T-helper 1 cell treated with Interleukin-12 subunit alpha and Interleukin-12 subunit beta and Interleukin-4 antibody, amounts not matched to agents 30 μg/mL and 1 μg/mL, for 36 hours (primary cell): ENCODE measurements at regions not wholly inside any gene's neighbourhood (a gene's known extent, or its start where the extent isn't known, plus 50 kb on each side); places are given as distances from the start of the nearest gene placed in this dataset.
A peak's percentile ranks its signal among the peaks of the same experiment; 100 is the strongest.

Experiments used
- H3K27ac Mint-ChIP-seq: one replicate; pipeline ENCODE4 v1.8.0; 2021; ENCODE audit warnings: mild to moderate bottlenecking, mixed read lengths
- H3K27me3 Mint-ChIP-seq: one replicate; pipeline ENCODE4 v1.8.0; 2021; ENCODE audit warnings: low read depth, mixed read lengths
- H3K36me3 Mint-ChIP-seq: one replicate; pipeline ENCODE4 v1.8.0; 2021; ENCODE audit warnings: low read depth, mixed read lengths
- H3K4me1 Mint-ChIP-seq: one replicate; pipeline ENCODE4 v1.8.0; 2021; ENCODE audit warnings: low read depth, mixed read lengths
- H3K4me3 Mint-ChIP-seq: one replicate; pipeline ENCODE4 v1.8.0; 2021; ENCODE audit warnings: mild to moderate bottlenecking, moderate library complexity, mixed read lengths
- H3K9me3 Mint-ChIP-seq: one replicate; pipeline ENCODE4 v1.8.0; 2021; ENCODE audit warnings: mixed read lengths

DNA sequence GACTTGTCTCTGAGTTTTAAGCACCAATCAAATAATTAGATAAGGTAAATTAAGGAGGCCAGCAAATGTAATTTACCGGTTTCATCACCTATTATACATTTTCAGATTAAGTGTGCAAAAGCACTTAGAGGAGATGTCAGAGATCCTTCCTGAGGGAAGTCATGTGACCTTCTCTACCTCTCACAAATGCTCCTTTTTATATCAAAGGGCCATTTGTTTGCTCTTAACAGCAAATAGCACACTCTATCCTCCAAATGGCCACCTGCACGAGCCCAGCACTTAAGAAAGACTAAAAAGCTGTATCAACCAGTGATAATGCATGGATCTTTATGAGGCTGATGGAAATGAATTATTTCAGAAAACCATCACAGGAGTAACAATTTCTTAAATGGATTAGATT, 149.4 kb downstream of the ELOVL4 start:
- Mint-ChIP-seq H3K9me3 (no peaks in the 10 kb centered on the region), H3K4me1 (no peaks in the 10 kb centered on the region), H3K27me3 (no peaks in the 10 kb centered on the region), H3K4me3 (no peak overlapping the region), H3K36me3 (no peaks in the 10 kb centered on the region), H3K27ac (no peak overlapping the region)

DNA sequence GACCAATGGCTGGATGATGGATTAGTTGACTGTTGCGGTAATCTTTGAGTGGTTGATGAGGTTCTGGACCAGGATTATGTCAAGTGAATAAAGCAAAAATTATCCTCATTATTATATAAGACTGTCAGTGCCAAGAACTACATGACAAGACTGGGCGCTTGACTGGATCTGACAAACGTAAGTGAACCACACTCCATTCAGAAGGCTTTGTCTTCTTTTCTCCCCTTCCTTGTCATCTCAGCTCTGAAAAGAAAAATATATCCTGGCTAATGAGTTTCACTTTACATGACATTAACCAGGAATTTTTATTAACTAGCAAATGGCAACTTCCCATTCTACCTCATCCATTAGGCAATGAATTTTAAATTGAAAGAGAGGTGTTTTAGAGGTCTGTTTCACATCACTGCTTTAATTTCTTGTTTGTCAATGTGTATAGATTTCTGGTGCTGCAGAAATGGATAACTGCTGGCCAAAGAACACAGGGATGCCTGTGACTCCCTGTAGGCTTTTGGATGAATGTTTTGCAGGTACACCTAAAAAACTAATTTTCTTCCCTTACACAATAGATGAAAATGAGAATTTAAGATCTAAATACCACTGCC, 150.1 kb downstream of the ELOVL4 start:
- H3K27me3 Mint-ChIP-seq = no peaks in the 10 kb centered on the region
- H3K36me3 Mint-ChIP-seq = no peaks in the 10 kb centered on the region
- no peaks in the 10 kb centered on the region for H3K4me1 Mint-ChIP-seq
- no peak overlapping the region for H3K4me3 Mint-ChIP-seq
- no peaks in the 10 kb centered on the region for H3K9me3 Mint-ChIP-seq
- no peak overlapping the region for H3K27ac Mint-ChIP-seq

DNA sequence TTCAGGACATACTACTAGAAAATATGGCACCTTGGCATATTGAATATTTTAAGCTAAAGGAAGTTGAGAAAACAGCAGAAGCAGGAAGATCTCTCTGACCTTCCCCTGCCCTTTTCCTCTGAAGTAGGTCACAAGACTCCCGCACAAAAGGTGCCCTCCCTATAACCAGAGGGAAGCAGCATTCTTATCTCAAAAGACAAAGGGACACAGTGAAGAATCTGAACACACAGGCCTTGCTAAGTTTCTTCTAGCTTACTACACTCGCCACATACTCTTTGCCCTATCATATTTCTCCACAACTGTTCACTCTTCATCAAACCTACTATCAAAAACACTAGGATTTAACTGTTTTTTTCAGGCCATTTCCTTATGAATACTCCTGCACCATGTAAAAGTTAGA, 151.2 kb downstream of the ELOVL4 start:
- no peaks in the 10 kb centered on the region for H3K36me3 Mint-ChIP-seq
- H3K4me1 Mint-ChIP-seq = no peaks in the 10 kb centered on the region
- no peaks in the 10 kb centered on the region for H3K9me3 Mint-ChIP-seq
- H3K4me3 Mint-ChIP-seq = no peak overlapping the region
- H3K27ac Mint-ChIP-seq = no peak overlapping the region
- no peaks in the 10 kb centered on the region for H3K27me3 Mint-ChIP-seq

DNA sequence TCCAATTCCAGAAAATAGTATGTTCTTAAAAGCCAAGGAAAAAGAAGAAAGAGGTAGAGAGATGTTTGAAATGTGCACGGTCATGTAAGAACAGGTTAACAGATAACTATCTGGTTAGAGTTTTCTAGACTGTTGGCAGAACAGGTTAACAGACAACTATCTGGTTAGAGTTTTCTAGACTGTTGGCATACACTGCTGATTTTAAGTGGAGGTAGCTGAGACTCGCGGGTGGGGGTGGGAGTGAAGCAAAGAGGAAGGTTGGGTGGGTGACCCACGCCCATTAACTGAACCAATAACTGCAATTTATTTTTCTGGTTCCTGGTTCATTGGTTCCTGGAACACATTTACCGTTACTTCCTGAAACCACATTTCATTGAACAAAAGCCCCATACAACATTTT, 157.5 kb downstream of the ELOVL4 start:
- no peak overlapping the region for H3K4me3 Mint-ChIP-seq
- no peak overlapping the region for H3K27ac Mint-ChIP-seq
- H3K27me3 Mint-ChIP-seq = peaks cover 12% of the 10 kb centered on the region
- no peaks in the 10 kb centered on the region for H3K9me3 Mint-ChIP-seq
- no peaks in the 10 kb centered on the region for H3K36me3 Mint-ChIP-seq
- H3K4me1 Mint-ChIP-seq = no peaks in the 10 kb centered on the region

DNA sequence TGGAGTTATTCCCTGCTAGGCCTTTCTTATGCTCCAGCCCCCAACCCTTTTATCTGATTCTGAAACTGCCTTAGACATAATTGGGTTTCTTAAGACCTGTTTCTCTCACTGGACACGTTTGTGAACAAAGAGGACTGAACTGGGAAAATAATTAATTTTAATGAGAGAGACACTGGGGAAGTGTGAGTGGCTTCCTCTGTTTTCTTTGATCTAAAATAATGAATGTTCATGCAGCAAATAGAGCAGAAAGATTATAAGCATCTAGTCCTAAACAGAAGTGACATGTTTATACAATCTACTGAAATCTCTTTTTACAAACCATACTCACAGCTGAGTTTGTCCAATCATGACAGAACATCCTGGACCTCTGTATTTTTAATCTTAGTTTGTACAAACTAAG, 157.6 kb downstream of the SH3BGRL2 start:
- H3K27me3 Mint-ChIP-seq = peaks cover 17% of the 10 kb centered on the region
- no peaks in the 10 kb centered on the region for H3K4me1 Mint-ChIP-seq
- H3K9me3 Mint-ChIP-seq = no peaks in the 10 kb centered on the region
- H3K27ac Mint-ChIP-seq = no peak overlapping the region
- H3K4me3 Mint-ChIP-seq = no peak overlapping the region
- no peaks in the 10 kb centered on the region for H3K36me3 Mint-ChIP-seq

DNA sequence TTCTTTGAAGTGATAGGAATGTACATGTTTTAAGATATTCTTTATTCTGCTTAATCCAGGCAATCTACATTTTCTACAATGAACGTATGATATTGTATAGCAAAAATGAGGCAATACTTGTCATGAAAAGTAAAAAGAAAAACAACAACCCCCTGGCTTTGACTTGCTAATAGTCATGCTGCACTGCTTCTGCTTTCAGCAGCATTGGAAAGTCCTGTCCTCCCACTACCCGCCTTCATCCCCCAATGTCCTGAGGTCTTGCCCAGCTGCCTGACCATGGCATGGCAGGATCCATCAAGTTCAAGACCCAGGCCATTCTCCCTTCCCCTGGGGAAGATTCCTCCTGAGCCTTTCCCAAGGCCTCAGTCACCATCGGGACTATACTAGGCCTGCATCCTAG, 156.5 kb downstream of the SH3BGRL2 start:
- H3K4me1 Mint-ChIP-seq = no peaks in the 10 kb centered on the region

DNA sequence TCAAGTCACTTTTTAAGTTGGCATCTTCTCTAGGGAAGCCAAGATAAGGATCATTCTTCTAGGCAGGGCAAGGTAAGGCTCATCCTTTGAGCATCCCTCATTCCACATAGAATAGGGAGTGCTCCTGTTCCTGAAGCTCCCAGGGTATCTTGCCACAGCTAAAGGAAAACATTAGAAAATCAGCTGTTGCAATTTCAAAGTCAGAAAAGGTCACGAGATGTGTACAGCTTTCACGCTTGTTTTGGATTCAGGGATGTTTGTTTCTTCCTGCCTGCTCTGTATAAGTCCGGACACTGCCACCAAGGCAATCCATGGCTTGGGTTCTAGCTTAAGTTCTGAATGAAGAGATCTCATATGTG, 153.2 kb downstream of the SH3BGRL2 start:
- no peaks in the 10 kb centered on the region for H3K36me3 Mint-ChIP-seq
- H3K4me3 Mint-ChIP-seq = no peak overlapping the region
- no peak overlapping the region for H3K27ac Mint-ChIP-seq
- H3K27me3 Mint-ChIP-seq = peaks cover 14% of the 10 kb centered on the region
- no peaks in the 10 kb centered on the region for H3K9me3 Mint-ChIP-seq
- H3K4me1 Mint-ChIP-seq = no peaks in the 10 kb centered on the region

More for the DNA sequence above, 156.5 kb downstream of the SH3BGRL2 start:
- H3K27me3 Mint-ChIP-seq = peaks cover 17% of the 10 kb centered on the region
- no peak overlapping the region for H3K27ac Mint-ChIP-seq
- no peaks in the 10 kb centered on the region for H3K36me3 Mint-ChIP-seq
- H3K9me3 Mint-ChIP-seq = no peaks in the 10 kb centered on the region
- H3K4me3 Mint-ChIP-seq = no peak overlapping the region

DNA sequence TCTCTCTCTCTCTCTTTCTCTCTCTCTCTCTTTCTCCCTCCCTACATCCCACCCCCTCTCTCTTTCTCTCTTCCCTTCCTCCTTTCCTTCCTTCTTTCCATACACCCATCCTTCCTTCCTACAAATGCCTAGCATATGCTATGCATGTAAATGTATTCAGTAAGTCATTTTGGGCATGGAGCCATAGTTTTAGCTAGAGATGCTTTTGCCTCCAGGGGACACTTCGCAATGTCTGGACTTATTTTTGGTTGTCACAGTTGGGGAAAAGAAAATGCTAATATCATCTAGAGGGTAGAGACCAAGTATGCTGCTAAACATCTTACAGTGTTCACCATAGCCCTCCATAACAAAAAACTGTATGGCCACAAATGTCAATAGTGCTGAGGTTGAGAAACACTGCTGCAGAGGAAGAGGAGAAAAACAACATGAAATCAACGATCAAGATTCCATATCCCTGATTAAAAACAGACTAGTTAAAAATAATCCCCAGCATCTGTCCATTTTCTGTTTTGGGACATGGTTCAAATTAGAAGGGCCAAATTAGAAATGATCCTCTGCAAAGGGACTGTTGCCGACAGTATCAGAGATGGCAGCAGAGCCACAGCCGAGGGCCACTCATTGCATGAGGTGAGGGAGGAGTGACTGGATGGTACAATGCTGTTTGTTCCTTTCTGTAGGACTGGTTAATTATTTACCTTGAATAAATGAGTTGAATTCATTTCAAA, 152.7 kb downstream of the SH3BGRL2 start:
- no peak overlapping the region for H3K4me3 Mint-ChIP-seq
- no peaks in the 10 kb centered on the region for H3K9me3 Mint-ChIP-seq
- no peaks in the 10 kb centered on the region for H3K36me3 Mint-ChIP-seq
- peaks cover 12% of the 10 kb centered on the region for H3K27me3 Mint-ChIP-seq
- H3K4me1 Mint-ChIP-seq = no peaks in the 10 kb centered on the region
- no peak overlapping the region for H3K27ac Mint-ChIP-seq

DNA sequence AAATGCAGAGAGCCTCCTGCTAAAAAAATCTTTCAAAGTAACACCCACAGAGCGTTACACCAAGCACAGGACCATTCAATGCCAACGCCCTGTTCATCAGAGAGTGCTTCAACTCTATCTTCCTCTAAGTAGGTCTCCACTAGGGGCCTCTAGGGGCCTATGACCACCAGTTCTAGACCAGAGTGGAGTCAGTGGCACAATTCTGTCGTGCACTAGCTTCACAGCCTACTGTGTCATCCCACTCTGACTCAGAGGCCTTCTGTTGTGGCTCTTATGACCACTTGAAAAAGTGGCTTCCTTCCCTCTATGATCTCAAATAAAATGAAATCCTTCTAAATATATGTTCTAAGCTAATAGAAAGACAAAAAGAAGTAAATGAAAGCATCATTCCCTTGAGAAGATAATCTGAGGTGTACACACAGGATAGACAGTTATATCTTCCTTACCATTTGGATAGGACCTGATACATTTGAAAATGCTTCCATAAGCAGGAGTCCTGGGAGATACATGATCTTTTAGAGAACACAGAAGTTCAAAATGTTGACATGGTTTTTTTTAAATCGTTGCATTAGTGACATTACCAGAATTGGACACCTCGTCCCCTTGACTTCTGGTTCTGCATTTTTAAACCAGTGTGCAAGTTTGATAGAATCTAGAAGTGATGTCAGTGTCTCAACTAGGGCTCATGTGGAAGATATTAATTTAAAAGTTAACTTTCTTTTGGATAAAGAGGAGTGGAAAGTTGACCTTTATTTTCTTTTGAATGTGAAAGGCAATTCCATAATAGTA, 151.9 kb downstream of the SH3BGRL2 start:
- H3K4me1 Mint-ChIP-seq = no peaks in the 10 kb centered on the region
- H3K4me3 Mint-ChIP-seq = no peak overlapping the region
- H3K9me3 Mint-ChIP-seq = no peaks in the 10 kb centered on the region
- no peaks in the 10 kb centered on the region for H3K36me3 Mint-ChIP-seq
- peaks cover 12% of the 10 kb centered on the region for H3K27me3 Mint-ChIP-seq
- H3K27ac Mint-ChIP-seq = no peak overlapping the region

DNA sequence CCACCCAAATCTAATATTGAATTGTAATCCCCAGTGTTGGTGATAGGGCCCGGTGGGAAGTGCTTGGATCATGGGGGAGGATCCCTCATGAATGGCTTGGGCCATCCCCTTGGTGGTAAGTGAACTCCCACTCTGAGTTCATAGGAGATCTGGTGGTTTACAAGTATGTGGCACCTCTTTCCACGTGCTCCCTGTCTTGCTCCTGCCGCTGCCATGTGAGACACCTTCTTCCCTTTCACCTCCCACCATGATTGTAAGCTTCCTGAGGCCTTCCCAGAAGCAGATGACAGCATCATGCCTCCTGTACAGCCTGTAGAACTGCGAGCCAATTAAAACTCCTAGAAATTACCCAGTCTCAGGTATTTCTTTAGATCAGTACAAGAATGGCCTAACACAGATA, 150.8 kb downstream of the SH3BGRL2 start:
- H3K4me3 Mint-ChIP-seq = no peak overlapping the region
- H3K36me3 Mint-ChIP-seq = no peaks in the 10 kb centered on the region
- H3K27me3 Mint-ChIP-seq = peaks cover 12% of the 10 kb centered on the region
- peaks cover 7% of the 10 kb centered on the region for H3K4me1 Mint-ChIP-seq
- no peak overlapping the region for H3K27ac Mint-ChIP-seq
- no peaks in the 10 kb centered on the region for H3K9me3 Mint-ChIP-seq

DNA sequence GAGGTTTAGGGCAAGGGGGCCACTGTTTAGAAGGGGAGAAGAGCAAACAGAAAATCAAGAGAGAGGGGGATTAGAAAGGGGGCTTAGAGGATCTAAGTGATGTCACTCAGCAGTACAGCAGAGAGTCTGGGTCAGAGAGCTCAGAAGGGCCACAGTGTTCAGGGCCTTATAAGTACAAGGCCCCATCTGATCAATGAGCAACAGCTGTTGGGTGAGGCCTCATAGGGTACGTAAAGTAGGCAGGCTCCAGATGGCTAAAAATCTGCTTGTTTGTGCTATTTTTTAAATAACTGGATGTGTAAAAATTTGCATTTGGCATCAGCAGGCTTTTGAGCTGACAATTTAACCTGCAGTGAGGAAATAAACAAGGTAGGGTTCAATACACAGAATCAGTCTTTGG, 149.8 kb downstream of the SH3BGRL2 start:
- Mint-ChIP-seq H3K4me3 (no peak overlapping the region), H3K36me3 (no peaks in the 10 kb centered on the region), H3K27me3 (peaks cover 12% of the 10 kb centered on the region), H3K9me3 (no peaks in the 10 kb centered on the region), H3K27ac (no peak overlapping the region), H3K4me1 (peaks cover 7% of the 10 kb centered on the region)

DNA sequence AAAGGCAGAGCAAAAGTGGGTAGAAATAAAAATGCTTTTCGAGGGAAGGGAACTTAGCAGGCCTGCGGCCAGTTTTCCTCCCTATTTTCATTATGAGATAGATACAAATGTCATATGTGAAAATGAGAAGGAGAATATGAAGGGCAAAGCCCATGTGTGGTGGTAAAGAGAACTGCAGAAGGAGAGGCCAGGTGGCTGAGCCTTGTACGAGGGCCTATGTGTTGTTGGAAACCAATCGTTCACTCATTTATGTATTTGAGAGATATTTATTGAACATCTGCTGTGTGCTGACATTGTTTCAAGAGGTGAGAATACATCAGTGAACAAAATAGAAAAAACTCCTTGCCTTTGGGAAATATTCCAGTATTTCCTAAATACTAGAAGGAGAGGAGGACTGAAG, 147.7 kb downstream of the SH3BGRL2 start:
- no peaks in the 10 kb centered on the region for H3K27me3 Mint-ChIP-seq
- no peak overlapping the region for H3K4me3 Mint-ChIP-seq
- H3K4me1 Mint-ChIP-seq = peaks cover 7% of the 10 kb centered on the region
- H3K36me3 Mint-ChIP-seq = no peaks in the 10 kb centered on the region
- H3K9me3 Mint-ChIP-seq = no peaks in the 10 kb centered on the region
- no peak overlapping the region for H3K27ac Mint-ChIP-seq

DNA sequence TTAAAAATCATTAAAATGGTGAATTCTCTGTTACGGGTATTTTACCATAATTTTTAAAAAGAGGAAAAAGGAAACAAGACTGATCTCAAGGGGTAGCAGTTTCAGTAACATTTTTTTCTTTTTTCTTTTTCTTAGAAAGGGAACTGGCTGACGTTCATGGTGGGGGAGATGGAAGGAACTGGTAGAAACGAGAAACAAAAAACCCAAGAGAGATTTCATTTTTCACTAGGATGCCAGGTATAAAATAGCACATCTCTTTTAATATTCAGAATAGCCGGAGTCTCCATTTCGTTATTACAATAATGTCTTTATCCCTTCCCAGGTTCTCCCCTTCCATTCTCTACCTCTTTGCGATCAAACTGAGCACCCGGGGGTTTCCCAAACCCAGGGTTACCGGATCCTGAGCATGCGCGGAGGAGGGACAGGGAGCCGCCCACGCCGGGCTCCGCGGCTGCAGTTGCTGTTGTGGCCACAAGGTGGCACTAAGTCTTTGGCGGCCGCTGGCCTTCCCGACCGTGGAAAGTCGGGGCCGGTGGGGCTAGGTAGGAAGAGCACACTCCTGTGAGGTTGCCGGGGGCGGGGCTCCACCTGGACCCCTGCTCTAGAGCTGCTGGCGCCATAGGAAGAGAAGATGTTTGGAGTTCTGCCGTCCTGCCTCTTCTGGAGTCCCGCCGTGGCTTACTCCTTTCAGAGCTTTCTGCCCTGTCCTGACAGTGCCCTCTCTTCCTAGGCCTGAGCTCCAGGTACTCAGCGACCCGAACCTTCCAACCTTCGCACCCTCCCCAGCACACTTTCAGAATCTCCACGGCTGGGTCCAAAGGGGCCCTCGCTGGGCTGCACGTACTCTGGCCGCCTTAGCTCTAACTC, 146.8 kb downstream of the SH3BGRL2 start:
- Mint-ChIP-seq H3K4me1 (peaks cover 7% of the 10 kb centered on the region), H3K4me3 (peak overlapping the region; percentile 70), H3K27me3 (no peaks in the 10 kb centered on the region), H3K36me3 (no peaks in the 10 kb centered on the region), H3K9me3 (no peaks in the 10 kb centered on the region), H3K27ac (peak overlapping the region; percentile 77)

DNA sequence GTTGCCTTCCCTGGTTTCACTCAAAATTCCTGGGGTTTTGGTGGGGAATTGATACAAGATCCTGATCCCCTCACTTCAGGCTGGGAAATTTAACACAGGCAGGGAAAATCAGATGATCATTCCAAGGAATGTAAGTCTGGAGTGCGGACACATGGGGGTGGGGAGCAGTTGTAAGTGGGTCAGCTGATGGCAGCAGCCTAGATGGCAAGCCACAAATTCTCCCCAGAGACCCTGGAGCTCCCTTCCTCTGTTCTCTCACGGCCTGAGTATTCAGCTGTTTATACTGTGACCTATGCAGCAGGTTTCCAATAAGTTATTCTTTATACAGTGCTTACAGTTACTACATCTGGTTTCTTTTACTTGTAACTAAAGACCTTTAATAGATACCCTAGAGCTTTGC, 144.9 kb downstream of the SH3BGRL2 start:
- H3K9me3 Mint-ChIP-seq = no peaks in the 10 kb centered on the region
- no peaks in the 10 kb centered on the region for H3K36me3 Mint-ChIP-seq
- H3K27ac Mint-ChIP-seq = no peak overlapping the region
- H3K4me1 Mint-ChIP-seq = peaks cover 7% of the 10 kb centered on the region
- no peak overlapping the region for H3K4me3 Mint-ChIP-seq
- H3K27me3 Mint-ChIP-seq = no peaks in the 10 kb centered on the region
